ENCODE measurements at regions not wholly inside any gene's neighbourhood (a gene's known extent, or its start where the extent isn't known, plus 50 kb on each side); places are given as distances from the start of the nearest gene placed in this dataset.

- DNase-seq (ENCODE audit: low read depth): no peak
Observed at GRCh38 chr9:107210775-107211174, 72.3 kb upstream of the RAD23B start.

GRCh38 chr9:107211284-107211923 lies 71.7 kb upstream of the RAD23B start:
- DNase-seq (ENCODE audit: low read depth): no peak

- DNase-seq (ENCODE audit: low read depth): no peak
Observed at GRCh38 chr9:107212613-107213012, 70.5 kb upstream of the RAD23B start.

DNA sequence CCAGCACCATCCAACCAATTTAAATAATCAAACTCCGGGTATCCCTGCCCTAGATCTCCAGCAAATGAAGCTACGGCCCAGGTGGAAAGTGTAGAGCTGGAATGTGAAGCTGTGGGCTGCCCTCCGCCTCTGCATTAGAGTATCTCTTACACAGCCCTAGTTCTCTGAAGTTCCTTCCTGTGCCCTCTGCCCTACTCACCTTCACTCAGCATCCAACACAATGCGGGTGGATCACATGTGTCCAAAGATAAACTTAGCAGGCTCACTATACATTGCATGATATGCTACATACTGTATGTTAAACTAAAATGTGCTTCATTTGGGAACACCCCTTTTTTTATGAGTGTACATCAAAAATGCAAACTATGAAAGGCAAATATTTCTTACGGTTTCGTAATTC lies 70.0 kb upstream of the RAD23B start:
- no peak for DNase-seq (ENCODE audit: low read depth)

DNA sequence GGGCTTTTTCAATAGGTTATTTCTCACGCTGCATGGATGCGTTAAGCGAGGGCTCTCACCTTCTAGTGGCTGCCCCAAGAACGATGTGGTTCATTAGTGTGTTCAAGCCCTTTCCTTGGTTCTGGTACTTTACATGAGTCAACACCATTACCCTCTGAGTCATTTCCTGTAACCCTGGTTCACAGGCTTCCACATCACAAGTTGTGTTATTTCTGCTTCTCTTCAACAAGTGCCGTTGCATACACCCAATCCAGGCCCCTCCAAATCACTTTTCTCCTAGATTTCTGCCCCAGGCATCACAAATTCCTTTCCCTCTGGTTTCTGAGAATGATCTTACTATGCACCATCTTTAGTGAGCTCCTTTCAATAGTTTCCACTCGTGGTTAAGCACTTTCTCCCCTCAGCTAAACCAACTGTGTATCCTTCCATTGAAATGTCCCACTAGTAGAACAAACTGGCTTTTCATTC lies 69.5 kb upstream of the RAD23B start:
- no peak for DNase-seq (ENCODE audit: low read depth)

GRCh38 chr9:107214381-107214780 lies 68.7 kb upstream of the RAD23B start:
- no peak for DNase-seq (ENCODE audit: low read depth)

GRCh38 chr9:107214915-107215314 lies 68.2 kb upstream of the RAD23B start:
- DNase-seq (ENCODE audit: low read depth): no peak

DNA sequence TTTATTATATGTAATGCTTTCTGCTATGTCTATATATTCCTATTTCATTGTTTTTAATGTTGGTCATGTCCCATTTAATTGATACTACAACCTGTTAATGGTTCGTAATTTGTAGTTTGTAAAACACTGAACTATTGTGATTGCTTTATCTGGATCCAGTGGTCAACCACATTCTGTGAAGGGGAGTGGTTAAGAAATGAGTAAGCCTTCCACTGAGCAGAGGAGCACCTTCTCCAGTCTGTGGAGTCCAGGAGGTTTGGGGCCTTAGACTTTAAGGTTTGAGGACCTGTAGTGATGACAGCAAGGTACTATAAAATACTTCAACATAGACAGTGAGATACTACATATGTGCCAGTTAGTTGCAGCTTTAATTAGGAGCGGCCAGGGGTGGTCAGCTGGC lies 67.7 kb upstream of the RAD23B start:
- no peak for DNase-seq (ENCODE audit: low read depth)

DNA sequence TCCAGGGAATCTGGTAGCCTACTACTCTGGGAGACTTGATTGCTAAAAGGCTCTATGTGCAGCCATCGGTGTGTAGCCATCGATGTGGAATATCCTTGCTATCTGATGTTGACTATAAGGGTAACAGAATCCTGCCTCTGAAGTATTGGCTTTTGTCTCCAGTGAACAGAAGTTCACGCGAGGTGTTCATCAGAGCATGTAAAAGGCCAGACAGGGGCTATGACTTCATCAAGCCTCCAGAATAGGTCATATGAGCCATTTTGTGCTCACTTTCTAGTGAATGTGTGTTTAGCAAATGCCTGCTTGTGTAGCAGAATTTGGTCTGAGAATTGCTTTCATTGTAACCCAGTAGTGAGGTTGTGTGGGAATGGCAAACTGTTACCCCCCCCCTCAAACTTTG lies 66.8 kb upstream of the RAD23B start:
- no peak for DNase-seq (ENCODE audit: low read depth)

DNA sequence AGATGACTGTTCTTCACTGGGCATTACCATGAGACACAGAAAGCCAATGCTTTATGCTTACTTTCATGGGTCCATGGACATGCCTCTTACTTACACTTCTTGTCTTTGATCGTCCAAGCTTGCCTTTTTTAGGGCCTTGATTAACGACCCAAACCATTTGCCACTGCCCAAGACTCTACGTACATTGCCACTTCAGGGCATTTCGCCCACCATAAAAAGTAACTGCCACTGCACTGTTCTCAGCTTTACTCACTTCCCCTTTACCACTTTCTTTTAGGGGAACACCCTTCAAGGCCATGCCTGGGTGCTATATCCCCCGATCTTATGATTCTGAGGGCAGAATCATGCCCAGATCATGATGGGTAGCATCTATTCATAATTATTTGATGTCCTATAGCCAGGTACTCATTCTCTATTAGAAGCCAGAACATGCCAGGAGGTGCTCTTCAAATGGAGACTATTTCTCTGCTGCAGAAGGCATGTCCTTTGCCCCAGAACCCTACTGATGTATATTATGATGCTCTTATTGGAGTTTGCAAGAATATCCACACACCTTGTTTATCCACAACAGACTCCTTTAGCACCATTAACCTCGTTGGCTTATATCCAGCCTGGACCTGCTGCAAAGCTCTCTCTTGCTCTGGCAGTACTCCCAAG lies 64.1 kb upstream of the RAD23B start:
- DNase-seq (ENCODE audit: low read depth): no peak

GRCh38 chr9:107219486-107220077 lies 63.5 kb upstream of the RAD23B start:
- DNase-seq (ENCODE audit: low read depth): no peak

- DNase-seq (ENCODE audit: low read depth): no peak
Observed at GRCh38 chr9:107221321-107221720, 61.8 kb upstream of the RAD23B start.

- DNase-seq (ENCODE audit: low read depth): no peak
Observed at GRCh38 chr9:107222020-107222522, 61.0 kb upstream of the RAD23B start.

GRCh38 chr9:107223381-107223780 lies 59.7 kb upstream of the RAD23B start:
- DNase-seq (ENCODE audit: low read depth): no peak

DNA sequence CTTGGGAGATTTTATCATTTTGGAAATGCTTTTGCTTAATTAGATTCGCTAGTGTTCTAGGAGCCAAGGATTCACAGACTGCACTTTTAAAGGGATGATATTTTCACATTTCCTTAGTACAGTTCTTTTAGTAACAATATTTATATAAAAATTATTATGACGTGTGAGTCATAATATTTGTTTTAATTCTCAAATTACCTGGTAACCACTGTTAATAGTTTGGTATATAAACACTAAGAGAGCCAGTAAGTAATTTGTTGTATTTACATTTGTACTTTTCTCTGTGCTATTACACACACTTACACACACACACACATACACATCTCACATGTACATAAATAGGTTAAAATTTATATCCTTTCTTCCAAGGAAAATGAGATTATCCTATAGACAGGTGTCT lies 58.8 kb upstream of the RAD23B start:
- no peak for DNase-seq (ENCODE audit: low read depth)

DNA sequence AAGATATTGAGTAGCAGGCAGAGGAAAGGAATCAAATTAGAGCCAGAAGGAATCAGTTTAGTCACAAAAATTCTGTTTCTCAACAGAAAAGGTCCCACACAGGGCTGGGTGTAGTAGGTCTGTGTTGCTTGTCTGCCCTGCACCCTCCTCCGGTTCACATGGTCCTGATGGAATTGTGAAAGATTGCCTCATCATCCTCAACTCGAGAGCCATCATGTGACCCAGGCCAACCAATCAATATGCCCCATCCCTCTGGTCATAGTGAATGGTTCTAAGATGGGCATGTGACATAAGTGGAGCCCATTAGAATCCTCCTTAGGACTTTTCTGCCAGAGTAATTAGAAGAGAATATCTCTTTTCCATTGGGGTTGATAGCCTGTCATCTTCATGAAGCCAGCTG lies 56.7 kb upstream of the RAD23B start:
- DNase-seq (ENCODE audit: low read depth): no peak

DNA sequence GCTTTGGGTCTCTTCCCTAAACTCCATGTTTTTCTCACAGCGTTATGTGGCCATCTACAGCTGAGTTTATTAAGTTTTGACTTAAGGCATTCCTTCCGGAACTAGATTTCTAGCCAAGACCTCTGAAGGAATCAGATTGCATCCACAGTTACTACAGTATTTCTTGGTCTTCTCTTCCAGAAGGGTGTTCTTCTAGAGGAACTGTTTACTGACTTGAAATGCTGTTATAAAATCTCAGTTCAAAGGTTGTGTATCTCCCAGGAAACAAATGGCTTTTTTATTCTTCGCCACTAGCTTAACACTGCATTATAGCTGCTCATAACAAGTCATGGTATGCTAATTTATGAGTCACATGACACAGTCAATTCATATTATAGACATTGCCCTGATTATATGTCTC lies 55.3 kb upstream of the RAD23B start:
- DNase-seq (ENCODE audit: low read depth): no peak

GRCh38 chr9:107228496-107229039 lies 54.5 kb upstream of the RAD23B start:
- no peak for DNase-seq (ENCODE audit: low read depth)

GRCh38 chr9:107229241-107229741 lies 53.8 kb upstream of the RAD23B start:
- no peak for DNase-seq (ENCODE audit: low read depth)

Measured in T-helper 22 cell (primary cell).